ENCODE measurements at regions not wholly inside any gene's neighbourhood (a gene's known extent, or its start where the extent isn't known, plus 50 kb on each side); places are given as distances from the start of the nearest gene placed in this dataset.

DNA sequence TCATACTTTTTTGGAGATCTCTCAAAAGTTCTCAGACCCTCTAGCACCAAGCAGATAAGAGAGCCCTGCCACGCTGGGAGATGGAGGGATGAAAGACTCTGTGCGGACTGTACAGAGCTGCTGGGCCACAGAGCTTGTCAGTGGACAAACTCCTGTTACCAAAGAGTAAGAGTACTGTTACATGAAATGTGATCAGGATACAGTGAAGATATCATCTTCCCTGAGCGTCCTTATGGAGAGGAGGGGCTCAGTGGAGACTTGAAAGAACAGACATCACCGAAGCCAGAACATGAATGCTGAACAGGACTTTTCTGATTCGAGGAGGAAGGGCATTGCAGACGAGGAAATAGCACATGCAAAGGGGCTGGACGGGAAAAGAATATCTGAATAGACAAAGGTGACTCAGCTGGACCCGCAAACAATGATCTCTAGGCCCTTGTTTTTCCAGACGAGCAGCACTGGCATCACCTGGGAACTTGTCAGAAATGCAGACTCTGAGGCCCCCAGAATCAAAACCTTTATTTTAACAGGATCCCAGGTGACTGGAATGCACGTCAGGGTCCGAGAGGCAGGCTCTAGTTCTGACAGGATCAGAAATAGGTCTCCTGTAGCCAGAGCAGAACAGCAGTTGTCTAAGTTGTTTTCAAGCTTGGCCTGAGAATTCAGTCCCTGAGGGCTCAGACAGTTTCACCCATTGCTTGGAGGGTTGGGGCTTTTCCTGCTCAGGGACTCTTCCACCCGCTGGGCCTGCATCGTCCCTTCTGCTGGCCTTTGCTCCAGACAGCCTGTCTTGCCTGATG lies 277.9 kb downstream of the RPLP1 start:
- no peaks in the 10 kb centered on the region for H3K4me1 ChIP-seq (ENCODE audit: control insufficient read depth, insufficient read depth, low read length)
- H3K9me3 ChIP-seq (ENCODE audit: control insufficient read depth, insufficient read depth, low read depth, low read length): no peaks in the 10 kb centered on the region
- ChIA-PET POLR2A (no interaction called here), CTCF (interaction anchor here (0.5 kb wide), 1 partner anchor 853 kb away, joined by 4 read pairs; no protein-coding TSS in a partner anchor)
- H3K36me3 ChIP-seq (ENCODE audit: control insufficient read depth, insufficient read depth, low read length): no peaks in the 10 kb centered on the region
- H3K4me3 ChIP-seq (ENCODE audit: low read depth in 2 of 2, low read length in 2 of 2): no peak overlapping the region
- BruUV-seq (replicated peaks): no TSS peak
- ATAC-seq: no peak
- no peak overlapping the region for H3K27ac ChIP-seq (ENCODE audit: low read length)
- intact Hi-C loops (cut with micrococcal nuclease; ENCODE audit: unreplicated experiment) (no loop called here), in situ Hi-C loops (cut with HindIII; ENCODE audit: low pct_unique_long_range_greater_than_20kb, low sequenced_read_pairs) (no loop called here)
- no peak for TF ChIP-seq POLR2AphosphoS5 (IDR thresholded peaks at IDR 0.05; ENCODE audit: low read depth, low read length)
- no peak for TF ChIP-seq TCF7L2 (IDR thresholded peaks at IDR 0.05; ENCODE audit: low read depth, low read length)
- TF ChIP-seq, protein P1, sequence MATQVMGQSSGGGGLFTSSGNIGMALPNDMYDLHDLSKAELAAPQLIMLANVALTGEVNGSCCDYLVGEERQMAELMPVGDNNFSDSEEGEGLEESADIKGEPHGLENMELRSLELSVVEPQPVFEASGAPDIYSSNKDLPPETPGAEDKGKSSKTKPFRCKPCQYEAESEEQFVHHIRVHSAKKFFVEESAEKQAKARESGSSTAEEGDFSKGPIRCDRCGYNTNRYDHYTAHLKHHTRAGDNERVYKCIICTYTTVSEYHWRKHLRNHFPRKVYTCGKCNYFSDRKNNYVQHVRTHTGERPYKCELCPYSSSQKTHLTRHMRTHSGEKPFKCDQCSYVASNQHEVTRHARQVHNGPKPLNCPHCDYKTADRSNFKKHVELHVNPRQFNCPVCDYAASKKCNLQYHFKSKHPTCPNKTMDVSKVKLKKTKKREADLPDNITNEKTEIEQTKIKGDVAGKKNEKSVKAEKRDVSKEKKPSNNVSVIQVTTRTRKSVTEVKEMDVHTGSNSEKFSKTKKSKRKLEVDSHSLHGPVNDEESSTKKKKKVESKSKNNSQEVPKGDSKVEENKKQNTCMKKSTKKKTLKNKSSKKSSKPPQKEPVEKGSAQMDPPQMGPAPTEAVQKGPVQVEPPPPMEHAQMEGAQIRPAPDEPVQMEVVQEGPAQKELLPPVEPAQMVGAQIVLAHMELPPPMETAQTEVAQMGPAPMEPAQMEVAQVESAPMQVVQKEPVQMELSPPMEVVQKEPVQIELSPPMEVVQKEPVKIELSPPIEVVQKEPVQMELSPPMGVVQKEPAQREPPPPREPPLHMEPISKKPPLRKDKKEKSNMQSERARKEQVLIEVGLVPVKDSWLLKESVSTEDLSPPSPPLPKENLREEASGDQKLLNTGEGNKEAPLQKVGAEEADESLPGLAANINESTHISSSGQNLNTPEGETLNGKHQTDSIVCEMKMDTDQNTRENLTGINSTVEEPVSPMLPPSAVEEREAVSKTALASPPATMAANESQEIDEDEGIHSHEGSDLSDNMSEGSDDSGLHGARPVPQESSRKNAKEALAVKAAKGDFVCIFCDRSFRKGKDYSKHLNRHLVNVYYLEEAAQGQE (IDR thresholded peaks at IDR 0.05; ENCODE audit: insufficient read depth in 1 of 2, low read depth in 2 of 2, low read length in 1 of 2): no peak
- TF ChIP-seq, protein P2, sequence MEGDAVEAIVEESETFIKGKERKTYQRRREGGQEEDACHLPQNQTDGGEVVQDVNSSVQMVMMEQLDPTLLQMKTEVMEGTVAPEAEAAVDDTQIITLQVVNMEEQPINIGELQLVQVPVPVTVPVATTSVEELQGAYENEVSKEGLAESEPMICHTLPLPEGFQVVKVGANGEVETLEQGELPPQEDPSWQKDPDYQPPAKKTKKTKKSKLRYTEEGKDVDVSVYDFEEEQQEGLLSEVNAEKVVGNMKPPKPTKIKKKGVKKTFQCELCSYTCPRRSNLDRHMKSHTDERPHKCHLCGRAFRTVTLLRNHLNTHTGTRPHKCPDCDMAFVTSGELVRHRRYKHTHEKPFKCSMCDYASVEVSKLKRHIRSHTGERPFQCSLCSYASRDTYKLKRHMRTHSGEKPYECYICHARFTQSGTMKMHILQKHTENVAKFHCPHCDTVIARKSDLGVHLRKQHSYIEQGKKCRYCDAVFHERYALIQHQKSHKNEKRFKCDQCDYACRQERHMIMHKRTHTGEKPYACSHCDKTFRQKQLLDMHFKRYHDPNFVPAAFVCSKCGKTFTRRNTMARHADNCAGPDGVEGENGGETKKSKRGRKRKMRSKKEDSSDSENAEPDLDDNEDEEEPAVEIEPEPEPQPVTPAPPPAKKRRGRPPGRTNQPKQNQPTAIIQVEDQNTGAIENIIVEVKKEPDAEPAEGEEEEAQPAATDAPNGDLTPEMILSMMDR (IDR thresholded peaks at IDR 0.05): no peak
- no peak for TF ChIP-seq SIN3A (IDR thresholded peaks at IDR 0.05; ENCODE audit: borderline replicate concordance, insufficient read depth, low read depth, low read length)
- no peaks in the 10 kb centered on the region for H3K27me3 ChIP-seq (ENCODE audit: control insufficient read depth, insufficient read depth, low read length)
- DNase-seq (ENCODE audit: low read depth, low spot score): no peak

DNA sequence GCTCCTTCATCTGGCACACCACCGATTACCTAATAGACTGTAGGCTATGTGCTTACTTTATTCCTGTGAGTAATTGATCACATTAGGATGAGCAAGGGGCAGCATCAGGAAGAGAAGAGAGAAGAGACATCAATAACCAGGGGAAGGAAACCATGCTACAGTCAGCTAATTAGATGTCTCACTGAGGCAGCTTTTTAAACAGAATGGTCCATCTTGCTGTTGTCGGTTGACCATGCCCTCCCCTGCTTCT lies 278.4 kb downstream of the RPLP1 start:
- no peak overlapping the region for H3K4me3 ChIP-seq (ENCODE audit: low read depth in 2 of 2, low read length in 2 of 2)
- in situ Hi-C loops (cut with HindIII; ENCODE audit: low pct_unique_long_range_greater_than_20kb, low sequenced_read_pairs): no loop called here
- ChIA-PET CTCF (interaction anchor here (0.5 kb wide), 1 partner anchor 852 kb away, joined by 4 read pairs; no protein-coding TSS in a partner anchor), POLR2A (no interaction called here)
- no peaks in the 10 kb centered on the region for H3K36me3 ChIP-seq (ENCODE audit: control insufficient read depth, insufficient read depth, low read length)
- no TSS peak for BruUV-seq (replicated peaks)
- ATAC-seq (no peak), DNase-seq (ENCODE audit: low read depth, low spot score) (no peak)
- TF ChIP-seq SIN3A (IDR thresholded peaks at IDR 0.05; ENCODE audit: borderline replicate concordance, insufficient read depth, low read depth, low read length) (no peak), TCF7L2 (IDR thresholded peaks at IDR 0.05; ENCODE audit: low read depth, low read length) (no peak), POLR2AphosphoS5 (IDR thresholded peaks at IDR 0.05; ENCODE audit: low read depth, low read length) (no peak)
- TF ChIP-seq, protein P1 (IDR thresholded peaks at IDR 0.05; ENCODE audit: insufficient read depth in 1 of 2, low read depth in 2 of 2, low read length in 1 of 2): no peak
- TF ChIP-seq, protein P2 (IDR thresholded peaks at IDR 0.05): no peak
- intact Hi-C loops (cut with micrococcal nuclease; ENCODE audit: unreplicated experiment): no loop called here
- no peaks in the 10 kb centered on the region for H3K9me3 ChIP-seq (ENCODE audit: control insufficient read depth, insufficient read depth, low read depth, low read length)
- no peaks in the 10 kb centered on the region for H3K27me3 ChIP-seq (ENCODE audit: control insufficient read depth, insufficient read depth, low read length)
- H3K4me1 ChIP-seq (ENCODE audit: control insufficient read depth, insufficient read depth, low read length): no peaks in the 10 kb centered on the region
- no peak overlapping the region for H3K27ac ChIP-seq (ENCODE audit: low read length)
